H1 (cell line): ENCODE measurements at regions not wholly inside any gene's neighbourhood (a gene's known extent, or its start where the extent isn't known, plus 50 kb on each side); places are given as distances from the start of the nearest gene placed in this dataset.

Source experiments
- CTCF ChIA-PET: fragments of 300-600 bp; sonication (Branson Sonifier 250); formaldehyde crosslinking; loops from one replicate; lab custom pipeline; 2021; ENCODE audit not compliant: partially characterized antibody; lab: Charles Lee
- POLR2A ChIA-PET: fragments of 300-600 bp; sonication (Branson Sonifier 250); formaldehyde crosslinking; loops from one replicate; lab custom pipeline; 2021; ENCODE audit warnings: inconsistent platforms; ENCODE audit not compliant: partially characterized antibody; lab: Charles Lee
- DNase-seq, 2 experiments: peaks; one replicate each; pipeline versions ENCODE4 v3.0.0 to v3.0.0-alpha.2; 2010 to 2022; ENCODE audit warnings: low spot score in 2 of 2, low read depth in 1 of 2, mixed read lengths in 1 of 2
- FAIRE-seq: peaks from 2 replicates; lab custom pipeline; 2011; peaks lifted over from hg19 to GRCh38; lab: Jason Lieb, UNC
- H2AFZ ChIP-seq: 2 replicates; pipeline ENCODE4 v1.8.1; 2012; ENCODE audit warnings: low read length, inconsistent platforms
- H2AK5ac ChIP-seq: 2 replicates; pipeline ENCODE4 v1.6.1; 2013; ENCODE audit warnings: low read depth, low read length
- H2BK120ac ChIP-seq: replicated peaks from 2 replicates; pipeline ENCODE3; 2013; ENCODE audit warnings: low read depth, low read length, inconsistent platforms
- H2BK12ac ChIP-seq: 2 replicates; pipeline ENCODE4 v1.6.1; 2013; ENCODE audit warnings: low read depth, low read length
- H2BK15ac ChIP-seq: 2 replicates; pipeline ENCODE4 v1.6.1; 2013; ENCODE audit warnings: low read length
- H2BK20ac ChIP-seq: 2 replicates; pipeline ENCODE4 v1.6.1; 2013; ENCODE audit warnings: low read length
- H2BK5ac ChIP-seq: 2 replicates; pipeline ENCODE4 v1.6.1; 2013; ENCODE audit warnings: low read depth, low read length
- H3K14ac ChIP-seq: 2 replicates; pipeline ENCODE4 v1.6.1; 2013; ENCODE audit warnings: inconsistent platforms; ENCODE audit not compliant: insufficient read length
- H3K18ac ChIP-seq: 2 replicates; pipeline ENCODE4 v1.6.1; 2013; ENCODE audit warnings: low read length; ENCODE audit errors: extremely low read depth
- H3K23ac ChIP-seq: 2 replicates; pipeline ENCODE4 v1.6.1; 2013; ENCODE audit warnings: inconsistent platforms; ENCODE audit not compliant: insufficient read length
- H3K23me2 ChIP-seq: 2 replicates; pipeline ENCODE4 v1.6.1; 2013; ENCODE audit warnings: low read depth, low read length
- H3K27ac ChIP-seq: 2 replicates; pipeline ENCODE4 v1.6.1; 2011; ENCODE audit warnings: low read depth, low read length, inconsistent platforms
- H3K27me3 ChIP-seq, 4 experiments: replicated peaks in 1 of 4; 1 replicate in 1 of 4; 2 replicates in 3 of 4; pipeline versions ENCODE4 v1.6.1 to v1.8.1; 2011 to 2013; ENCODE audit warnings: low read length in 3 of 4, mild to moderate bottlenecking in 3 of 4, inconsistent platforms in 2 of 4, mixed read lengths in 2 of 4, moderate library complexity in 1 of 4; ENCODE audit not compliant: control insufficient read depth in 3 of 4, insufficient read depth in 3 of 4; ENCODE audit errors: extremely low read depth in 1 of 4
- H3K36me3 ChIP-seq, 4 experiments: 2 replicates each; pipeline versions ENCODE4 v1.6.1 to v1.8.1; 2011 to 2013; ENCODE audit warnings: mild to moderate bottlenecking in 4 of 4, low read length in 3 of 4, moderate library complexity in 2 of 4, control low read depth in 1 of 4, inconsistent platforms in 1 of 4; ENCODE audit not compliant: insufficient read depth in 4 of 4, control insufficient read depth in 2 of 4
- H3K4ac ChIP-seq: replicated peaks from 2 replicates; pipeline ENCODE3; 2013; ENCODE audit warnings: low read length, low read depth, mixed read lengths, inconsistent platforms; ENCODE audit not compliant: insufficient read length
- H3K4me1 ChIP-seq, 4 experiments: replicated peaks in 1 of 4; 1 replicate in 1 of 4; 2 replicates in 3 of 4; pipeline versions ENCODE4 v1.6.1 to v1.8.1; 2011 to 2013; ENCODE audit warnings: low read length in 3 of 4, inconsistent platforms in 2 of 4, mixed read lengths in 1 of 4; ENCODE audit not compliant: insufficient read depth in 4 of 4, control insufficient read depth in 3 of 4
- H3K4me2 ChIP-seq, 2 experiments: 2 replicates each; pipeline versions ENCODE4 v1.6.1 to v1.8.1; 2011 to 2013; ENCODE audit warnings: low read depth in 2 of 2, low read length in 2 of 2, control low read depth in 1 of 2, inconsistent platforms in 1 of 2, mild to moderate bottlenecking in 1 of 2; ENCODE audit not compliant: insufficient read depth in 1 of 2
- H3K4me3 ChIP-seq, 4 experiments: fragments of 200-600, 300-600 bp in 1 of 4; sonication (generic), shearing (Covaris generic), sonication (Bioruptor Twin) in 1 of 4; 2 replicates each; pipeline versions ENCODE4 v1.5.1 to v1.8.1; 2011 to 2016; ENCODE audit warnings: low read length in 4 of 4, low read depth in 3 of 4, control low read depth in 2 of 4, inconsistent platforms in 2 of 4, mild to moderate bottlenecking in 2 of 4, mixed read lengths in 1 of 4, moderate library complexity in 1 of 4; ENCODE audit not compliant: insufficient read depth in 2 of 4; ENCODE audit errors: extremely low read depth in 1 of 4
- H3K56ac ChIP-seq: replicated peaks from 2 replicates; pipeline ENCODE3; 2013; ENCODE audit warnings: low read depth, mild to moderate bottlenecking, mixed read lengths, low read length, inconsistent platforms; ENCODE audit not compliant: insufficient read length
- H3K79me1 ChIP-seq: 2 replicates; pipeline ENCODE4 v1.6.1; 2013; ENCODE audit warnings: low read depth, low read length, control low read depth
- H3K79me2 ChIP-seq, 2 experiments: 2 replicates each; pipeline versions ENCODE4 v1.6.1 to v1.8.1; 2012 to 2013; ENCODE audit warnings: low read length in 2 of 2, mild to moderate bottlenecking in 2 of 2, inconsistent platforms in 1 of 2; ENCODE audit not compliant: insufficient read depth in 2 of 2, control insufficient read depth in 1 of 2
- H3K9ac ChIP-seq, 4 experiments: replicated peaks in 1 of 4; 1 replicate in 1 of 4; 2 replicates in 3 of 4; pipeline versions ENCODE4 v1.6.1 to v1.8.1; 2011 to 2013; ENCODE audit warnings: low read depth in 3 of 4, low read length in 3 of 4, control low read depth in 2 of 4, mild to moderate bottlenecking in 2 of 4, moderate library complexity in 2 of 4, inconsistent platforms in 1 of 4; ENCODE audit errors: extremely low read depth in 1 of 4
- H3K9me3 ChIP-seq, 2 experiments: 2 replicates each; pipeline versions ENCODE4 v1.6.1 to v1.8.1; 2012 to 2013; ENCODE audit warnings: mild to moderate bottlenecking in 2 of 2, moderate library complexity in 2 of 2, control low read depth in 1 of 2, inconsistent platforms in 1 of 2, low read depth in 1 of 2, low read length in 1 of 2, mixed read lengths in 1 of 2; ENCODE audit not compliant: insufficient read depth in 2 of 2
- H4K20me1 ChIP-seq, 2 experiments: replicated peaks in 1 of 2; 2 replicates each; pipeline versions ENCODE3 to v1.8.1; 2011 to 2013; ENCODE audit warnings: inconsistent platforms in 2 of 2, low read length in 2 of 2, mild to moderate bottlenecking in 1 of 2; ENCODE audit not compliant: insufficient read depth in 2 of 2, control insufficient read depth in 1 of 2
- H4K5ac ChIP-seq: 2 replicates; pipeline ENCODE4 v1.6.1; 2013; ENCODE audit warnings: low read length, low read depth, mixed read lengths, inconsistent platforms; ENCODE audit not compliant: insufficient read length
- H4K8ac ChIP-seq: 2 replicates; pipeline ENCODE4 v1.8.0; 2013; ENCODE audit warnings: mild to moderate bottlenecking, moderate library complexity, low read length, inconsistent platforms; ENCODE audit not compliant: insufficient read depth; ENCODE audit errors: extremely low read depth
- H4K91ac ChIP-seq: replicated peaks from 2 replicates; pipeline ENCODE3; 2013; ENCODE audit warnings: low read length, mixed read lengths, inconsistent platforms; ENCODE audit not compliant: insufficient read length
- CBX5 ChIP-seq: fragments of 300-800, 300-1000 bp; sonication (generic); IDR thresholded peaks from 2 replicates; pipeline ENCODE4 v1.7.1; 2016; ENCODE audit warnings: antibody characterized with exemption, low read length, low read depth
- CBX8 ChIP-seq: fragments of 300-800, 300-1000 bp; sonication (generic); IDR thresholded peaks from 2 replicates; pipeline ENCODE4 v1.7.1; 2016; ENCODE audit warnings: low read depth, low read length, borderline replicate concordance
- CREB1 ChIP-seq: IDR thresholded peaks from 2 replicates; pipeline ENCODE4 v1.6.1; 2012; ENCODE audit warnings: inconsistent platforms
- CTBP2 ChIP-seq: IDR thresholded peaks from 2 replicates; pipeline ENCODE4 v1.7.0; 2011; ENCODE audit warnings: borderline replicate concordance, mild to moderate bottlenecking, moderate library complexity, mixed read lengths, low read length; ENCODE audit not compliant: insufficient read depth, insufficient read length
- GABPA ChIP-seq: IDR thresholded peaks from 2 replicates; pipeline ENCODE4 v1.6.1; 2011; ENCODE audit warnings: mild to moderate bottlenecking, low read length, moderate library complexity, borderline replicate concordance; ENCODE audit not compliant: insufficient read depth
- JUN ChIP-seq: IDR thresholded peaks from 2 replicates; pipeline ENCODE4 v1.6.1; 2011; ENCODE audit warnings: low read depth, mild to moderate bottlenecking, improper control_type of control experiment, low read length
- JUND ChIP-seq: IDR thresholded peaks from 2 replicates; pipeline ENCODE4 v1.6.1; 2011; ENCODE audit warnings: mild to moderate bottlenecking, improper control_type of control experiment, low read length
- MAFK ChIP-seq: IDR thresholded peaks from 2 replicates; pipeline ENCODE4 v1.6.1; 2012; ENCODE audit warnings: low read depth, mild to moderate bottlenecking, improper control_type of control experiment, low read length
- NRF1 ChIP-seq: IDR thresholded peaks from 2 replicates; pipeline ENCODE4 v1.6.1; 2011; ENCODE audit warnings: mild to moderate bottlenecking, low read depth, low read length, improper control_type of control experiment
- SP4 ChIP-seq: IDR thresholded peaks from 2 replicates; pipeline ENCODE4 v1.6.1; 2012; ENCODE audit warnings: low read length, inconsistent platforms
- SUZ12 ChIP-seq: fragments of 200-600 bp; sonication (generic); IDR thresholded peaks from 2 replicates; pipeline ENCODE4 v1.6.1; 2012; ENCODE audit warnings: mild to moderate bottlenecking, inconsistent platforms, low read length, moderate library complexity, mixed read lengths
- TEAD4 ChIP-seq: IDR thresholded peaks from 2 replicates; pipeline ENCODE4 v1.6.1; 2012; ENCODE audit warnings: low read depth, low read length, inconsistent platforms, mixed read lengths
- WGBS, 2 experiments: shearing (Covaris generic) in 1 of 2; methylation state at CpG; one replicate each; pipeline versions ENCODE4 v1.1.6 to v1.1.7; 2013 to 2015; ENCODE audit warnings: low lambda C conversion rate in 2 of 2, mixed read lengths in 2 of 2, inconsistent platforms in 1 of 2, low coverage in 1 of 2, missing lambda C conversion rate in 1 of 2; ENCODE audit not compliant: insufficient replicate concordance in 2 of 2, insufficient coverage in 1 of 2, insufficient read length in 1 of 2; ENCODE audit errors: extremely low coverage in 1 of 2, missing lambda C conversion rate in 1 of 2; 5-methylcytosine and 5-hydroxymethylcytosine counted together
- TF ChIP-seq, protein P1 (sequence below): IDR thresholded peaks from 2 replicates; pipeline ENCODE4 v1.6.1; 2012; ENCODE audit warnings: inconsistent platforms

DNA sequence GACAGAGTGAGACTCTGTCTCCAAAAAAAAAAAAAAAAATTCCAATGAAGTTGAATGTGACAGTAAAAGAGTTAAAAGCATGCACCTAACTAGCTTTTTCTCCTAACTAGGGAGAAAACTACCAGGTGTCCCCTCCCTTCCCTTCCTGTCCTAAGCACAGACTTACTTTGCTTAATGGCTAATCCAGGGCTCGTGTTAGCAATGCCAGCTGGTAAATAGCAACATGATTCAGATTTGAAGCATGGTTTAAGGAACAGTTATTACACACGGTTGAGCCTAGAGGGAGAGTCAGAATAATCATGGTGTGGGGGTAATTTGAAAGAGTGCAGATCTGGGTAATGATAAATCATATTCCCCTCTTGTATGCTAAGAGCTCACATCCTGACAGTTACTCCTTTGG, 338.3 kb downstream of the STIM2 start:
- Histone ChIP-seq H3K27ac (no peak overlapping the region), H3K14ac (no peak overlapping the region), H4K8ac (no peak overlapping the region), H4K91ac (no peak overlapping the region), H4K5ac (no peak overlapping the region), H3K56ac (no peak overlapping the region), H2AK5ac (no peak overlapping the region), H3K27me3 (no peaks in the 10 kb centered on the region), H3K18ac (no peak overlapping the region), H2BK20ac (no peak overlapping the region), H3K4me1 (no peaks in the 10 kb centered on the region; a peak in 1 of 7 replicates), H3K9ac (no peak overlapping the region), H3K79me1 (no peaks in the 10 kb centered on the region), H2BK15ac (no peak overlapping the region), H4K20me1 (no peaks in the 10 kb centered on the region), H2BK5ac (no peak overlapping the region), H2AFZ (no peak overlapping the region), H3K79me2 (no peaks in the 10 kb centered on the region), H3K4ac (no peak overlapping the region), H2BK120ac (no peak overlapping the region), H3K36me3 (no peaks in the 10 kb centered on the region), H3K9me3 (no peaks in the 10 kb centered on the region), H3K4me3 (no peak overlapping the region), H3K4me2 (no peak overlapping the region), H2BK12ac (no peak overlapping the region), H3K23ac (no peak overlapping the region), H3K23me2 (no peaks in the 10 kb centered on the region)
- 84% methylated on average over 2 of the region's 2 CpGs; no CpG with 5 or more reads in 1 of the 2 experiments for WGBS, 2 experiments
- CTCF ChIA-PET, result interaction anchor here (0.9 kb wide), 1 partner anchor 18 kb away, joined by 4 read pairs; no protein-coding TSS in a partner anchor
- FAIRE-seq (no peak), DNase-seq (no peak)
- POLR2A ChIA-PET, result interaction anchor here (0.6 to 0.7 kb wide), 2 partner anchors 14 to 1279 kb away, joined by 3 read pairs; no protein-coding TSS in a partner anchor
- TF ChIP-seq GABPA (no peak), MAFK (no peak), SUZ12 (no peak), CBX5 (no peak), TEAD4 (no peak), CREB1 (no peak), JUND (no peak), NRF1 (no peak), SP4 (no peak), CBX8 (no peak), CTBP2 (no peak), JUN (no peak)
- TF ChIP-seq, protein P1, sequence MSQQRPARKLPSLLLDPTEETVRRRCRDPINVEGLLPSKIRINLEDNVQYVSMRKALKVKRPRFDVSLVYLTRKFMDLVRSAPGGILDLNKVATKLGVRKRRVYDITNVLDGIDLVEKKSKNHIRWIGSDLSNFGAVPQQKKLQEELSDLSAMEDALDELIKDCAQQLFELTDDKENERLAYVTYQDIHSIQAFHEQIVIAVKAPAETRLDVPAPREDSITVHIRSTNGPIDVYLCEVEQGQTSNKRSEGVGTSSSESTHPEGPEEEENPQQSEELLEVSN, result no peak
